ELF-1 (cell line): ENCODE measurements at regions not wholly inside any gene's neighbourhood (a gene's known extent, or its start where the extent isn't known, plus 50 kb on each side); places are given as distances from the start of the nearest gene placed in this dataset.
A peak's percentile ranks its signal among the peaks of the same experiment; 100 is the strongest.

Experiments
- DNase-seq: peaks from one replicate; pipeline ENCODE4 v3.0.0-alpha.2; 2016; ENCODE audit warnings: low read depth, low spot score

- no peak for DNase-seq
These were observed 66.0 kb upstream of the TMCC3 start for GRCh38 chr12:94716339-94716738.

- DNase-seq: no peak
These were observed 64.2 kb upstream of the TMCC3 start for GRCh38 chr12:94714378-94715114.

GRCh38 chr12:94712815-94713515 is 62.6 kb upstream of the TMCC3 start:
- peak; percentile 69 for DNase-seq

GRCh38 chr12:94710933-94711332 is 60.6 kb upstream of the TMCC3 start:
- peak; percentile 40 for DNase-seq

GRCh38 chr12:94707892-94708291 is 57.5 kb upstream of the TMCC3 start:
- DNase-seq: no peak

GRCh38 chr12:94707036-94707435 is 56.7 kb upstream of the TMCC3 start:
- no peak for DNase-seq

- DNase-seq: no peak
These were observed 55.9 kb upstream of the TMCC3 start for GRCh38 chr12:94706250-94706661.

- DNase-seq: no peak
These were observed 55.3 kb upstream of the TMCC3 start for GRCh38 chr12:94705676-94706075.

GRCh38 chr12:94704452-94705306 is 54.3 kb upstream of the TMCC3 start:
- no peak for DNase-seq

- DNase-seq: no peak
These were observed 52.3 kb upstream of the TMCC3 start for GRCh38 chr12:94702696-94703095.

GRCh38 chr12:94701711-94702110 is 51.4 kb upstream of the TMCC3 start:
- no peak for DNase-seq

GRCh38 chr12:94700662-94701061 is 50.3 kb upstream of the TMCC3 start:
- no peak for DNase-seq
